Stimulated activated CD4-positive, alpha-beta T cell treated with anti-CD3 and anti-CD28 coated beads, Interleukin-12 subunit alpha, Interleukin-12 subunit beta, amount 100 ng/mL, for 4 hours (primary cell): ENCODE measurements at regions not wholly inside any gene's neighbourhood (a gene's known extent, or its start where the extent isn't known, plus 50 kb on each side); places are given as distances from the start of the nearest gene placed in this dataset.

ENCODE experiments used
- DNase-seq: peaks from one replicate; pipeline ENCODE4 v3.0.0-alpha.2; 2020

GRCh38 chr9:118088090-118088489 lies 383.9 kb downstream of the TLR4 start:
- DNase-seq, result no peak

- no peak for DNase-seq
Measured at GRCh38 chr9:118091226-118091625, 387.0 kb downstream of the TLR4 start.

GRCh38 chr9:118091711-118092500 lies 387.7 kb downstream of the TLR4 start:
- DNase-seq, result no peak

GRCh38 chr9:118094387-118094786 lies 390.2 kb downstream of the TLR4 start:
- no peak for DNase-seq

GRCh38 chr9:118100529-118101419 lies 396.6 kb downstream of the TLR4 start:
- no peak for DNase-seq

- no peak for DNase-seq
Measured at GRCh38 chr9:118104363-118104762, 400.2 kb downstream of the TLR4 start.

- DNase-seq, result no peak
Measured at GRCh38 chr9:118108971-118109370, 404.8 kb downstream of the TLR4 start.

GRCh38 chr9:118109542-118109941 lies 405.3 kb downstream of the TLR4 start:
- no peak for DNase-seq

GRCh38 chr9:118121361-118121760 lies 417.2 kb downstream of the TLR4 start:
- DNase-seq, result no peak

- DNase-seq, result no peak
Measured at GRCh38 chr9:118128313-118128712, 424.1 kb downstream of the TLR4 start.

GRCh38 chr9:118129541-118129940 lies 425.3 kb downstream of the TLR4 start:
- no peak for DNase-seq

- no peak for DNase-seq
Measured at GRCh38 chr9:118148990-118149389, 444.8 kb downstream of the TLR4 start.

GRCh38 chr9:118156846-118157245 lies 452.6 kb downstream of the TLR4 start:
- DNase-seq, result no peak

- DNase-seq, result no peak
Measured at GRCh38 chr9:118162716-118163115, 458.5 kb downstream of the TLR4 start.

- DNase-seq, result no peak
Measured at GRCh38 chr9:118163751-118164150, 459.5 kb downstream of the TLR4 start.

- no peak for DNase-seq
Measured at GRCh38 chr9:118165451-118165850, 461.2 kb downstream of the TLR4 start.

- DNase-seq, result no peak
Measured at GRCh38 chr9:118170032-118170955, 466.1 kb downstream of the TLR4 start.

GRCh38 chr9:118177241-118177640 lies 473.0 kb downstream of the TLR4 start:
- DNase-seq, result no peak

GRCh38 chr9:118183576-118183975 lies 479.4 kb downstream of the TLR4 start:
- no peak for DNase-seq

GRCh38 chr9:118187408-118187807 lies 483.2 kb downstream of the TLR4 start:
- no peak for DNase-seq

- DNase-seq, result no peak
Measured at GRCh38 chr9:118189615-118190014, 485.4 kb downstream of the TLR4 start.

- no peak for DNase-seq
Measured at GRCh38 chr9:118192807-118193206, 488.6 kb downstream of the TLR4 start.

- DNase-seq, result no peak
Measured at GRCh38 chr9:118209343-118209742, 505.1 kb downstream of the TLR4 start.
